Anterior cingulate cortex (tissue), 58 donors: ENCODE measurements at regions not wholly inside any gene's neighbourhood (a gene's known extent, or its start where the extent isn't known, plus 50 kb on each side); places are given as distances from the start of the nearest gene placed in this dataset.
"Not testable (repeated sequence)": the region's sequence is repeated elsewhere in the genome, so short reads cannot be mapped to it uniquely, and the experiment has no call there.

Experiments used
- DNase-seq, 58 donors: peaks; one replicate each; lab custom pipeline; 2025; lab: John Stamatoyannopoulos, UW

GRCh38 chr11:3514635-3515424 is 127.0 kb downstream of the ART5 start:
- not testable (repeated sequence) for DNase-seq

GRCh38 chr11:3513311-3513710 is 128.5 kb downstream of the ART5 start:
- DNase-seq = not testable (repeated sequence)

- DNase-seq = not testable (repeated sequence)
These were observed 129.0 kb downstream of the ART5 start for GRCh38 chr11:3512751-3513150.

DNA sequence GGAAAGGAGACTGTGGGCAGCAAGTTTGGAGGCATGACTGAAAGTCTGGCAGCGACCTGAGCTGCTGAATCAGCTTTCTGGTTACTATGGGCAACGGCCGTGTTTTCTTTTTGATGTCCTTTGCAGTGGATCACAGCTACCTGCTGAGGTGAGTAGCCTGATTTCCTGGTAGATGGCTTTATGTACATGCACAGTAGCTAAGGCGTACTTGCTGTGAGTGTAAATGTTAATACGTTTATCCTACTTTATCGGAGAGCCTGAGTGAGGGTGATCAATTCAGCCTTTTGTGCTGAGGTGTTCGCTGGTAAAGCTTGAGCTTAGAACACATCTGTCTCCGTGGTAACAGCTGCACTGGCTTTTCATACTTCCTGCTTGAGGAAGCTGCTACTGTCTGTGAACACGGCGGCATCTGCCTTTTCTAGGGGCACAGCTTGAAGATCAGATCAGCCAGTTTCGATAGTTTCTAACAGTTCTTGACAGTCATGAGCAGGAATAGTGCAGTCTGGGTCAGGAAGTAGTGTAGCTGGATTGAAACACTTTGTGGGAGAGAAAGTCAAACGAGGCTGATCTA is 129.6 kb downstream of the ART5 start:
- DNase-seq = not testable (repeated sequence)

GRCh38 chr11:3511416-3512132 is 130.2 kb downstream of the ART5 start:
- DNase-seq = not testable (repeated sequence)

DNA sequence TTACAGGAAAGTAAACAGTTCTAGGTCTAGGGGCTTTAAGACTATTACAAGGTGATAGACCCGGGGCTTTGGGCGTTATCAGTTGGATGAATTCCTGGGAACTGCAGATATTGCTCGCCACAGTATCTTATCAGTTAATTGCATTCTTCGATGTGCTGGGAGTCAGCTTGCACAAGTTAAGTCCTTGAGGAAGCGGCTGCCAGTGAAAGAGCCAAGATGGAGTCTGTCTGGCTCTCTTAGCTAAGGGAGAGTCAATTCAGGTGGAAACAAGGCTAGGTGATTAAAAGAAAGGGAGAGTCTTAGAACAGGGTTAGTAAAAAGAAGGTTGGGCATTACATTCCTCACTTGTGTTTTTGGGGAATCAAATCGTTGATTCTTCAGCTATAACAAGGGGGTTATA is 130.6 kb upstream of the ZNF195 start:
- DNase-seq = not testable (repeated sequence)

- DNase-seq = not testable (repeated sequence)
These were observed 120.3 kb upstream of the ZNF195 start for GRCh38 chr11:3499198-3499597.

GRCh38 chr11:3498356-3498755 is 119.4 kb upstream of the ZNF195 start:
- DNase-seq = not testable (repeated sequence)

DNA sequence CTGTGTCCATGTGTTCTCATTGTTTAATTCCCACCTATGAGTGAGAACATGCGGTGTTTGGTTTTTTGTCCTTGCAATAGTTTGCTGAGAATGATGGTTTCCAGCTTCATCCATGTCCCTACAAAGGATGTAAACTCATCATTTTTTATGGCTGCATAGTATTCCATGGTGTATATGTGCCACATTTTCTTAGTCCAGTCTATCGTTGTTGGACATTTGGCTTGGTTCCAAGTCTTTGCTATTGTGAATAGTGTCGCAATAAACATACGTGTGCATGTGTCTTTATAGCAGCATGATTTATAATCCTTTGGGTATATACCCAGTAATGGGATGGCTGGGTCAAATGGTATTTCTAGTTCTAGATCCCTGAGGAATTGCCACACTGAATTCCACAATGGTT is 114.2 kb upstream of the ZNF195 start:
- DNase-seq = not testable (repeated sequence)

- not testable (repeated sequence) for DNase-seq
These were observed 109.1 kb upstream of the ZNF195 start for GRCh38 chr11:3488003-3488402.

DNA sequence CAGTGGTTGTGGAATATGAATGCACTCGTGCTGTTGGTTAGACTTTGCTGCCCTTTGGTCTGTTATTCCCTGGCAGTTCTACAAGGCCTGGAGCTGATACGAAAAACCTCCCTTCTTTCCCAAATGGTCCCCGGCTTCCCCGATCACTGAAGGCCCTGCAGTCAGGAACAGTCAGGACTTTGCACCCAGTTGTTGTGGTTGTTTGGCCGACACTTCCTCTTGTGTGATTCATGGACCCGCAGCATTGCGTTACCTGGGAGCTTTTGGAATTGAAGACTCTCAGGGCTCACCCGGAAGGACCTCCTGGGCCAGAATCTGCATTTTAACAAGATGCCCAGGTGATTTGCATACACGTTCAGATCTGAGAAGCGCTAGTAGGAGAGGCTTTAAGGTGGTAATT is 106.8 kb upstream of the ZNF195 start:
- DNase-seq = not testable (repeated sequence)

GRCh38 chr11:3476937-3477885 is 98.3 kb upstream of the ZNF195 start:
- not testable (repeated sequence) for DNase-seq

GRCh38 chr11:3476084-3476936 is 97.4 kb upstream of the ZNF195 start:
- peak in 1 of 58 donors; percentile 0 for DNase-seq

GRCh38 chr11:3468963-3469362 is 90.0 kb upstream of the ZNF195 start:
- not testable (repeated sequence) for DNase-seq

DNA sequence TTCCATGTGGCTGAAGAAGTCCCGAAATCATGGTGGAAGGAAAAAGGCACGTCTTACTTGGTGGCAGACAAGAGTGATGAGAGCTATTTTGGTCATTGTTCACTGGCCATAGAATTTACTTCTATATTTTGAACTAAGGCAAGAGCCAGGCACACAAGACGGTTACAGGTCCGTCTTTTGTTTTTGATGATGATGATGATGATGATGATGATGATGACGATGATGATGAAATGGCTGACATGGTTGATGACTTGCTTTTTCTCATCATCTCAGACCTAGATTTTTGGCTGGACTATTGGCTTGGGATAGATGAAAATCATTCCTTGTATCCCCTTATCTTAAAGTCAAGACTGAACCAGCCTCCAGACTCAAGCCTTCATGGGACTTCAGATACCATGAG is 88.7 kb upstream of the ZNF195 start:
- DNase-seq = not testable (repeated sequence)

DNA sequence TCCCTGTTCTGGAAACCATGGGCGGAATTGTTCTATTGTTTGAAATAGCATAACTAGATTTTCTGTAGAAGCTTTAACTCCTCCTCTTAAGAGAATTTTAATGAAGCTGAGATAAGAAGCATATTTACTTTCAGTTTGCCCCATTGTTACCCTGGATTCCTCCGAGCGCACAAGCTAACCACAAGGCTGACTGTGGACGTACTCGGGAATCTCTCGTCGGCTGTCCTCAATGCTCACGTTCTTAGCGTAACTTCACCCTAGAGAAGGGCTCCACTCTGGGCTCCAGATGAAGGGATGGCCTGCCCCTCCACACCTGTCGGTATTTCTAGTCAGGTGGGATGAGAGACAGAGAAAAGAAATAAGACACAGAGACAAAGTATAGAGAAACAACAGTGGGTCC is 76.7 kb upstream of the ZNF195 start:
- DNase-seq = not testable (repeated sequence)

GRCh38 chr11:3454844-3455243 is 75.9 kb upstream of the ZNF195 start:
- peak in 36 of 58 donors; percentile 4 to 73 (median 26) for DNase-seq

- DNase-seq = not testable (repeated sequence)
These were observed 74.8 kb upstream of the ZNF195 start for GRCh38 chr11:3453596-3454256.

DNA sequence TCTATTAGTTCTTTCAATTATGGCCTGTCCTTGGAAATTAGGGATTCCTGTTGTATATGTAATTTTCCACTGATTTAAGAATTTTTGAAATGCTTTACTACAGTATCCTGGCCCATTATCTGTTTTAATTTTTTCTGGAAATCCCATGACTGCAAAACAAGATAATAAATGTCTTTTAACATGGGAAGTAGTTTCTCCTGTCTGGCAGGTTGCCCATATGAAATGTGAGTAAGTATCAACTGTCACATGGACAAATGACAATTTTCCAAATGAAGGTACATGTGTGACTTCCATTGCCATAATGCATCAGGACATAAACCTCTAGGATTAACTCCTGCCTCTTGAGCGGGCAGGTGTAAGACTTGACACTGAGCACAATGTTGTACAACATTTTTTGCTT is 71.9 kb upstream of the ZNF195 start:
- not testable (repeated sequence) for DNase-seq
